ENCODE measurements at regions not wholly inside any gene's neighbourhood (a gene's known extent, or its start where the extent isn't known, plus 50 kb on each side); places are given as distances from the start of the nearest gene placed in this dataset.

DNA sequence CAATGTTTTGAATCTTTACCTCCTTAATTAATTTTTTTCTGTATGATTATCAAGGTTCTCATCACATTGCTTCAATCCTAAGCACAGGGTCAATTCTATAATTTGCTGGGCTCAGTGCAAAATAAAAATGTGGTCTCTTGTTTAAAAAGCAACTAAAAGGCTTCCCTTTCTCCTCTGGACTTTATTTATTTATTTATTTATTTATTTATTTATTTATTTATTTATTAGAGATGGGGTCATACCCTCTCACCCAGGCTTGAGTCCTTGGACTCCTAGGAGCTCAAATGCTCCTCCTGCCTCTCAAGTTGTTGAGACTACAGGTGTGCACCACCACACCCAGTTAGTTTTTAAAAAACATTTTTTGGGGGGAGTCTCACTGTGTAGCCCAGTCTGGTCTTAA is 710.1 kb upstream of the REG3G start:
- no peak for TF ChIP-seq EZH2 (IDR thresholded peaks at IDR 0.05; ENCODE audit: low read depth)
- TF ChIP-seq, protein P1, sequence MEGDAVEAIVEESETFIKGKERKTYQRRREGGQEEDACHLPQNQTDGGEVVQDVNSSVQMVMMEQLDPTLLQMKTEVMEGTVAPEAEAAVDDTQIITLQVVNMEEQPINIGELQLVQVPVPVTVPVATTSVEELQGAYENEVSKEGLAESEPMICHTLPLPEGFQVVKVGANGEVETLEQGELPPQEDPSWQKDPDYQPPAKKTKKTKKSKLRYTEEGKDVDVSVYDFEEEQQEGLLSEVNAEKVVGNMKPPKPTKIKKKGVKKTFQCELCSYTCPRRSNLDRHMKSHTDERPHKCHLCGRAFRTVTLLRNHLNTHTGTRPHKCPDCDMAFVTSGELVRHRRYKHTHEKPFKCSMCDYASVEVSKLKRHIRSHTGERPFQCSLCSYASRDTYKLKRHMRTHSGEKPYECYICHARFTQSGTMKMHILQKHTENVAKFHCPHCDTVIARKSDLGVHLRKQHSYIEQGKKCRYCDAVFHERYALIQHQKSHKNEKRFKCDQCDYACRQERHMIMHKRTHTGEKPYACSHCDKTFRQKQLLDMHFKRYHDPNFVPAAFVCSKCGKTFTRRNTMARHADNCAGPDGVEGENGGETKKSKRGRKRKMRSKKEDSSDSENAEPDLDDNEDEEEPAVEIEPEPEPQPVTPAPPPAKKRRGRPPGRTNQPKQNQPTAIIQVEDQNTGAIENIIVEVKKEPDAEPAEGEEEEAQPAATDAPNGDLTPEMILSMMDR (conservative IDR thresholded peaks at IDR 0.05), result no peak
- BruUV-seq (replicated peaks), result no TSS peak
- Histone ChIP-seq H3F3A (ENCODE audit: insufficient read depth, low read depth) (no peaks in the 10 kb centered on the region), H2AFZ (no peak overlapping the region), H3K9me2 (ENCODE audit: insufficient read depth) (no peaks in the 10 kb centered on the region), H3K79me2 (ENCODE audit: low read depth) (no peaks in the 10 kb centered on the region), H3K9me3 (ENCODE audit: insufficient read depth, low read depth) (no peaks in the 10 kb centered on the region), H3K27ac (no peak overlapping the region), H3K36me3 (ENCODE audit: low read depth) (no peaks in the 10 kb centered on the region), H4K20me1 (ENCODE audit: insufficient read depth) (no peaks in the 10 kb centered on the region; the same call in 1 of the 2 replicates), H3K4me2 (no peak overlapping the region), H3K4me3 (no peak overlapping the region), H3K4me1 (replicated peaks; ENCODE audit: insufficient read depth) (no peaks in the 10 kb centered on the region), H3K27me3 (ENCODE audit: insufficient read depth, low read depth) (no peaks in the 10 kb centered on the region)
- ChIA-PET CTCF (no interaction called here), POLR2A (ENCODE audit: unreplicated experiment) (no interaction called here)
- no peak for DNase-seq
- intact Hi-C loops (cut with micrococcal nuclease; ENCODE audit: unreplicated experiment), result no loop called here

DNA sequence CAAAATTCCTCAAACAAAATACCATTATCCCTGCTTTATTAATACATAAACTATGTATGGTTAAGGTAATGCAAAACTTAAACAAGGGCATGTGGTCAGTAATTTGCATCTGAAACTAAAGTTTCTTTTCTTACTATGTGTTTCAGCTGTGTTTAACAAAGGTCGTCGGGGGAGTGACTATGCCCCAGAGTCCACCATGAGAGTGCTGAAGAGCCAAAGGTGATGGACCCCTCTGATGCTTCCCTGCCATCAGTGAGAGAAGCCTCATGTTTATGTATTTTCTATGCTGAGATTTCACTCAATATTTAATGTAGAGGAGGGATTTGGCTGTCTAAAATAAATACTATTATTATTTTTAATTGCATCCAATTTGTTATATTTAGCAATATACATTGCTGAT is 707.2 kb upstream of the REG3G start:
- no peaks in the 10 kb centered on the region for H3K4me1 ChIP-seq (replicated peaks; ENCODE audit: insufficient read depth)
- no peak for TF ChIP-seq EZH2 (IDR thresholded peaks at IDR 0.05; ENCODE audit: low read depth)
- TF ChIP-seq, protein P1 (conservative IDR thresholded peaks at IDR 0.05), result no peak
- CTCF ChIA-PET, result no interaction called here

DNA sequence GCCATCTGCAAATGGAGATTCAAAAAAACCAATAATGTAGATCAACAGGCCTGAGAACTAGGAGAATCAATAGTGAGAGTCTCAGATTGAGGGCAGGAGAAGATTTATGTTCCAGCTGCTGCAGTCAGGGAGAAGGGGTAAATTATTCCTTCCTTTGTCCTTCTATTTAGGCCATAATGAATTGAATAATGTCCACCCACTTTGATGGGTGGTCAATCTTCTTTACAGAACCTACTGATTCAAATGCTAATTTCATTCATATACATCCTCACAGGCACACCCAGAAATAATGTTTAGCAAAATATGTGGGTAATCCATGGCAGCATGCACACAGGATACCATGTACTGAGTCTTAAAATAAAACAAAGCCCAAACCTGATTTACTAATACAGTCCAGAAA is 695.3 kb upstream of the REG3G start:
- DNase-seq, result no peak
- no peak overlapping the region for H3K27ac ChIP-seq
- CTCF ChIA-PET, result no interaction called here
- H3K4me3 ChIP-seq, result no peak overlapping the region
- no peaks in the 10 kb centered on the region for H3F3A ChIP-seq (ENCODE audit: insufficient read depth, low read depth)
- H3K79me2 ChIP-seq (ENCODE audit: low read depth), result no peaks in the 10 kb centered on the region
- H3K9me3 ChIP-seq (ENCODE audit: insufficient read depth, low read depth), result no peaks in the 10 kb centered on the region
- no peak overlapping the region for H2AFZ ChIP-seq
- H4K20me1 ChIP-seq (ENCODE audit: insufficient read depth), result no peaks in the 10 kb centered on the region
- H3K36me3 ChIP-seq (ENCODE audit: low read depth), result no peaks in the 10 kb centered on the region
- BruUV-seq (replicated peaks), result no TSS peak
- no peak overlapping the region for H3K4me2 ChIP-seq
- H3K4me1 ChIP-seq (replicated peaks; ENCODE audit: insufficient read depth), result no peaks in the 10 kb centered on the region
- TF ChIP-seq EZH2 (IDR thresholded peaks at IDR 0.05; ENCODE audit: low read depth), result no peak
- TF ChIP-seq, protein P1 (conservative IDR thresholded peaks at IDR 0.05), result no peak
- H3K27me3 ChIP-seq (ENCODE audit: insufficient read depth, low read depth), result no peaks in the 10 kb centered on the region
- no peaks in the 10 kb centered on the region for H3K9me2 ChIP-seq (ENCODE audit: insufficient read depth)
- POLR2A ChIA-PET (ENCODE audit: unreplicated experiment), result no interaction called here
- intact Hi-C loops (cut with micrococcal nuclease; ENCODE audit: unreplicated experiment), result no loop called here

More for the DNA sequence above, 707.2 kb upstream of the REG3G start:
- H3K9me2 ChIP-seq (ENCODE audit: insufficient read depth), result no peaks in the 10 kb centered on the region
- no peaks in the 10 kb centered on the region for H3K79me2 ChIP-seq (ENCODE audit: low read depth)
- H3K27ac ChIP-seq, result no peak overlapping the region
- DNase-seq, result no peak
- no peaks in the 10 kb centered on the region; the same call in 1 of the 2 replicates for H4K20me1 ChIP-seq (ENCODE audit: insufficient read depth)
- no TSS peak for BruUV-seq (replicated peaks)
- no peaks in the 10 kb centered on the region for H3K9me3 ChIP-seq (ENCODE audit: insufficient read depth, low read depth)
- POLR2A ChIA-PET (ENCODE audit: unreplicated experiment), result no interaction called here
- intact Hi-C loops (cut with micrococcal nuclease; ENCODE audit: unreplicated experiment), result no loop called here
- H2AFZ ChIP-seq, result no peak overlapping the region
- no peaks in the 10 kb centered on the region for H3K27me3 ChIP-seq (ENCODE audit: insufficient read depth, low read depth)
- no peaks in the 10 kb centered on the region for H3K36me3 ChIP-seq (ENCODE audit: low read depth)
- no peak overlapping the region for H3K4me3 ChIP-seq
- H3K4me2 ChIP-seq, result no peak overlapping the region
- H3F3A ChIP-seq (ENCODE audit: insufficient read depth, low read depth), result no peaks in the 10 kb centered on the region

Data from PC-9 (cell line).